ENCODE measurements at regions not wholly inside any gene's neighbourhood (a gene's known extent, or its start where the extent isn't known, plus 50 kb on each side); places are given as distances from the start of the nearest gene placed in this dataset.

GRCh38 chr1:217076902-217077301 is 353.7 kb upstream of the ESRRG start:
- ChIA-PET POLR2A (ENCODE audit: unreplicated experiment) (no interaction called here), CTCF (interaction anchor here (0.8 to 1.4 kb wide), 2 partner anchors 10 to 346 kb away, joined by 3 to 4 read pairs; no protein-coding TSS in a partner anchor)
- no peaks in the 10 kb centered on the region; a peak in 1 of 4 replicates for H3K79me1 ChIP-seq (ENCODE audit: low read depth in 1 of 2, low read length in 2 of 2)
- no peaks in the 10 kb centered on the region for H3K36me3 ChIP-seq (ENCODE audit: control insufficient read depth, insufficient read depth, low read length)
- TF ChIP-seq CEBPB (IDR thresholded peaks at IDR 0.05; ENCODE audit: low read depth, low read length) (no peak), USF2 (IDR thresholded peaks at IDR 0.05; ENCODE audit: low read depth, low read length) (peak; percentile 22; the same call in 1 of the 2 replicates)
- no peak overlapping the region for H4K91ac ChIP-seq (ENCODE audit: insufficient read depth, low read depth, low read length)
- no peaks in the 10 kb centered on the region for H3K9me3 ChIP-seq (ENCODE audit: control insufficient read depth, insufficient read depth, low read length)
- 0 out of 2 replicates have a peak overlapping the region, but pooled peaks have one; percentile 25 for H3K4me2 ChIP-seq (ENCODE audit: low read depth, low read length)
- DNase-seq (peak; percentile 77), ATAC-seq (ENCODE audit: low read depth) (peak; percentile 85)
- no peaks in the 10 kb centered on the region for H3K27me3 ChIP-seq (ENCODE audit: control insufficient read depth, insufficient read depth, low read length)
- H3K4me1 ChIP-seq (ENCODE audit: control insufficient read depth, insufficient read depth, low read length) = peaks cover 4% of the 10 kb centered on the region; the same call in 1 of the 2 replicates
- no peak overlapping the region for H2BK15ac ChIP-seq (ENCODE audit: low read depth, low read length)
- no peak overlapping the region for H2BK5ac ChIP-seq (ENCODE audit: low read depth, low read length, poor library complexity, severe bottlenecking)
- H3K18ac ChIP-seq (ENCODE audit: low read depth, low read length) = no peak overlapping the region
- H3K4ac ChIP-seq (ENCODE audit: low read depth, low read length) = no peak overlapping the region; the same call in 1 of the 2 replicates
- H3K23ac ChIP-seq (ENCODE audit: low read depth, low read length) = no peak overlapping the region
- no TSS peak for BruUV-seq (replicated peaks)
- no peak overlapping the region; a peak in 1 of 4 replicates for H4K8ac ChIP-seq (ENCODE audit: low read depth in 2 of 2, low read length in 2 of 2)
- H2BK20ac ChIP-seq (ENCODE audit: low read depth, low read length) = no peak overlapping the region
- H3K4me3 ChIP-seq (ENCODE audit: insufficient read depth, low read depth, low read length) = no peak overlapping the region
- peak overlapping the region; percentile 45 for H3K14ac ChIP-seq (replicated peaks; ENCODE audit: low read depth, low read length)
- H2BK120ac ChIP-seq (ENCODE audit: low read depth, low read length) = 0 out of 2 replicates have a peak overlapping the region, but pooled peaks have one; percentile 25
- dilution Hi-C loops (cut with HindIII; ENCODE audit: low sequenced_read_pairs, unreplicated experiment) (no loop called here), intact Hi-C loops (cut with micrococcal nuclease) (no loop called here), in situ Hi-C loops (cut with MboI; ENCODE audit: low sequenced_read_pairs) (no loop called here)
- no peaks in the 10 kb centered on the region for H3K9me1 ChIP-seq (ENCODE audit: insufficient read depth, low read length)
- H2AK5ac ChIP-seq (ENCODE audit: low read depth, low read length) = no peak overlapping the region
- no peak overlapping the region for H3K56ac ChIP-seq (ENCODE audit: extremely low read depth, insufficient read depth, low read length)
- H2AK9ac ChIP-seq (replicated peaks; ENCODE audit: low read depth, low read length, poor library complexity) = no peak overlapping the region
- no peak overlapping the region for H4K5ac ChIP-seq (ENCODE audit: low read depth, low read length)
- H3K9ac ChIP-seq (ENCODE audit: low read depth, low read length) = no peak overlapping the region
- no peak overlapping the region for H3K27ac ChIP-seq (ENCODE audit: insufficient read depth, low read length)
- WGBS, 2 experiments (ENCODE audit: extremely low coverage in 2 of 2, insufficient read length in 1 of 2) = no CpG with 5 or more reads among the region's 2 CpGs
- no peak overlapping the region for H2AFZ ChIP-seq (replicated peaks; ENCODE audit: low read length, poor library complexity)
- H4K20me1 ChIP-seq (ENCODE audit: insufficient read depth, low read length) = no peaks in the 10 kb centered on the region

All from IMR-90 (cell line).